Vagina (tissue), 2 donors: ENCODE measurements at regions not wholly inside any gene's neighbourhood (a gene's known extent, or its start where the extent isn't known, plus 50 kb on each side); places are given as distances from the start of the nearest gene placed in this dataset.

Experiments used
- POLR2A ChIP-seq, 2 donors: fragments of 450-650 bp; IDR thresholded peaks; one replicate each; pipeline ENCODE4 v1.6.1; 2017; ENCODE audit warnings: antibody characterized with exemption in 2 of 2, mild to moderate bottlenecking in 2 of 2, moderate library complexity in 2 of 2
- POLR2AphosphoS5 ChIP-seq, 2 donors: sonication (generic); formaldehyde crosslinking; IDR thresholded peaks; one replicate each; pipeline ENCODE4 v1.9.0; 2017; ENCODE audit warnings: antibody characterized with exemption in 2 of 2, mild to moderate bottlenecking in 2 of 2, low read depth in 1 of 2; ENCODE audit not compliant: insufficient read depth in 1 of 2
- TF ChIP-seq, protein P1 (sequence below), 3 experiments: fragments of 450-650 bp in 2 of 3; fragments of 200-600 bp in 1 of 3; sonication (generic) in 1 of 3; IDR thresholded peaks; one replicate each; pipeline ENCODE4 v1.5.1; 2017 to 2019; ENCODE audit warnings: antibody characterized with exemption in 3 of 3, mild to moderate bottlenecking in 2 of 3, moderate library complexity in 2 of 3

DNA sequence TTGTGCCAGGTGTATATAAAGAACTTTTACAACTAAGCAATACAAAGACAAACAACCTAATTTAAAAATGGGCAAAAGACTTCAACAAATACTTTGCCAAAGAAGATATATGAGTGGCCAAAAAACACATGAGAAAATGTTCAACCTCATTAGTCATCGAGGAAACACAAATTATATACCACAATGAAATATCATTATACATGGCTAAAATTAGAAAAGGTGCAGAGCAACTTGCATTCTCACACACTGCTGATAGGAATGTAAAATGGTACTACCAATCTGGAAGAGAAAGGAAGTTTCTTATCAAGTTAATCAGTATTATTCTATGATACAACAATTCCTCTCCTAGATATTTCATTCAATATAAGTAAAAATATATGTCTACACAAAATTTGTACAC is 131.6 kb upstream of the FRMD6 start:
- TF ChIP-seq POLR2A (IDR thresholded peaks at IDR 0.05) (no peak), POLR2AphosphoS5 (IDR thresholded peaks at IDR 0.05; ENCODE audit: insufficient read depth in 1 of 2, low read depth in 1 of 2) (no peak)
- TF ChIP-seq, protein P1, sequence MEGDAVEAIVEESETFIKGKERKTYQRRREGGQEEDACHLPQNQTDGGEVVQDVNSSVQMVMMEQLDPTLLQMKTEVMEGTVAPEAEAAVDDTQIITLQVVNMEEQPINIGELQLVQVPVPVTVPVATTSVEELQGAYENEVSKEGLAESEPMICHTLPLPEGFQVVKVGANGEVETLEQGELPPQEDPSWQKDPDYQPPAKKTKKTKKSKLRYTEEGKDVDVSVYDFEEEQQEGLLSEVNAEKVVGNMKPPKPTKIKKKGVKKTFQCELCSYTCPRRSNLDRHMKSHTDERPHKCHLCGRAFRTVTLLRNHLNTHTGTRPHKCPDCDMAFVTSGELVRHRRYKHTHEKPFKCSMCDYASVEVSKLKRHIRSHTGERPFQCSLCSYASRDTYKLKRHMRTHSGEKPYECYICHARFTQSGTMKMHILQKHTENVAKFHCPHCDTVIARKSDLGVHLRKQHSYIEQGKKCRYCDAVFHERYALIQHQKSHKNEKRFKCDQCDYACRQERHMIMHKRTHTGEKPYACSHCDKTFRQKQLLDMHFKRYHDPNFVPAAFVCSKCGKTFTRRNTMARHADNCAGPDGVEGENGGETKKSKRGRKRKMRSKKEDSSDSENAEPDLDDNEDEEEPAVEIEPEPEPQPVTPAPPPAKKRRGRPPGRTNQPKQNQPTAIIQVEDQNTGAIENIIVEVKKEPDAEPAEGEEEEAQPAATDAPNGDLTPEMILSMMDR (IDR thresholded peaks at IDR 0.05), result no peak
